Neuron (in vitro differentiated cells): ENCODE measurements at regions not wholly inside any gene's neighbourhood (a gene's known extent, or its start where the extent isn't known, plus 50 kb on each side); places are given as distances from the start of the nearest gene placed in this dataset.
"Not testable (repeated sequence)": the region's sequence is repeated elsewhere in the genome, so short reads cannot be mapped to it uniquely, and the experiment has no call there.

Experiments used
- H2AFZ ChIP-seq: one replicate; pipeline ENCODE4 v1.6.1; 2013; ENCODE audit warnings: low read depth, mild to moderate bottlenecking, inconsistent platforms, low read length, moderate library complexity
- H3K27me3 ChIP-seq: one replicate; pipeline ENCODE4 v1.6.1; 2013; ENCODE audit warnings: low read length; ENCODE audit not compliant: insufficient read depth
- H3K36me3 ChIP-seq: one replicate; pipeline ENCODE4 v1.6.1; 2013; ENCODE audit warnings: low read length; ENCODE audit not compliant: insufficient read depth
- H3K4me1 ChIP-seq: one replicate; pipeline ENCODE4 v1.6.1; 2013; ENCODE audit warnings: low read length; ENCODE audit not compliant: insufficient read depth
- H3K4me3 ChIP-seq: 2 replicates; pipeline ENCODE4 v1.5.1; 2013; ENCODE audit warnings: mild to moderate bottlenecking, low read length, moderate library complexity
- H3K9me3 ChIP-seq: one replicate; pipeline ENCODE4 v1.6.1; 2013; ENCODE audit warnings: low read length

DNA sequence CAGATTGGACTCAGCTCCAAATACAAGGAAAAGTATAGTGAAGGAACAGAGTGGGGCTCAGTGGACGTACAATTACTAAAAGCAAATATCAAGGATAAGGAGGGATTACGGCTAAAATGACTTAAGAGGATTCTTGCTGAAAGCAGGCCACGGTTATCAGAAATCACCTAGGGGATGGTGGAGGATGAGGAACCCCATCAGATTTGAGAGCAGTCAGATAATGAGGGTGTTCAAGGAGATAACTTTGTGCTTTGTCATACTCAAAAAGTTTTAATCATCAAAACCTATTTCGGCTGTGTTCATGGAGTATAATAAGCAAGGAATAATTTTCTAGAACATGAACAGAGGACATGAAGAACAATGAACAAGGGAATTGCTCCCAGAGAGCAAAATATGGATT lies 275.8 kb downstream of the SEMA3D start:
- no peak overlapping the region for H2AFZ ChIP-seq
- H3K9me3 ChIP-seq: no peaks in the 10 kb centered on the region
- no peaks in the 10 kb centered on the region for H3K27me3 ChIP-seq
- H3K4me1 ChIP-seq: peaks cover under 1% of the 10 kb centered on the region
- H3K36me3 ChIP-seq: no peaks in the 10 kb centered on the region
- H3K4me3 ChIP-seq: no peak overlapping the region

DNA sequence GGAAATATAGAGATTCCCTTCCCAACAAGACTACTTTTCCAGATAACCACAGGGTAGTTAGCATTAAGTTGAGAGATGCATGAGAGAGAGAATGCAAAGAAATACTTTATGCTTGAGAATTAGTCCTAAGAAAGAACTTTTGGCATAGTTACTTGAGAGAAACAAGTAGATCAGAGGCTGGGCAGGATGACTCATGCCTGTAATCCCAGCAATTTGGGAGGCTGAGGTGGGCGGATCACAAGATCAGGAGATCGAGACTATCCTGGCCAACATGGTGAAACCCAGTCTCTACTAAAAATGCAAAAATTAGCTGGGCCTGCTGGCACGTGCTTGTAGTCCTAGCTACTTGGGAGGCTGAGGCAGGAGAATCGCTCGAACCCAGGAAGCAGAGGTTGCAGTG lies 276.5 kb downstream of the SEMA3D start:
- H3K36me3 ChIP-seq, H3K4me3 ChIP-seq, H3K9me3 ChIP-seq, H2AFZ ChIP-seq, H3K27me3 ChIP-seq, H3K4me1 ChIP-seq: not testable (repeated sequence)

DNA sequence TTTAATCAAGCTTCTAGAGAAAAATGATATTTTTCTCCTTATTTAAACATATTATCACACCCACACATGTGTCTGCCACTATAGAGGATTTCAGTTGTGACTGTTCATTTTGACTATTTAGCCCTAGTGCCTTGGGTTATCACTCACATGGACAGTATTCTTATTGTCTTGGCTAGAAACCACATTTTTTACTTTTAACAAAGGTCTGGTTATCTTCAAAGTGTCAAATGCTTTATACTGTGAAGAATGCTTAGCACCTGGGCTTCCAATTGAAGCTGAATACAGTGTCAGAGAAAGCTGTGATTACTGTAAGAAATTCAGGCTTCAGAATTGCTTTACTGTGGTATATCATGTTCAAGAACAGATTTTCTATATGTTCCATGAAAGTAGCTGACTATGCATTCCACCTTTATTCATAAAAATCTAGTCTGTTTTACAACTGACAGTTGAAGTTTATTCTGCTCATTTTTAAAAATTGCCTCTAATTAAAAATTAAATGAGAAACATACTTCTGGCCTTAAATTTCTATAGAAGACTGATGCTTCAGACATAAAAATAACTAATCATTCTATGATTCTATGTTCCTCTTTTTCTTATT lies 278.6 kb downstream of the SEMA3D start:
- Histone ChIP-seq H3K36me3 (no peaks in the 10 kb centered on the region), H2AFZ (peak overlapping the region; percentile 26), H3K27me3 (no peaks in the 10 kb centered on the region), H3K9me3 (no peaks in the 10 kb centered on the region), H3K4me3 (no peak overlapping the region), H3K4me1 (no peaks in the 10 kb centered on the region)

DNA sequence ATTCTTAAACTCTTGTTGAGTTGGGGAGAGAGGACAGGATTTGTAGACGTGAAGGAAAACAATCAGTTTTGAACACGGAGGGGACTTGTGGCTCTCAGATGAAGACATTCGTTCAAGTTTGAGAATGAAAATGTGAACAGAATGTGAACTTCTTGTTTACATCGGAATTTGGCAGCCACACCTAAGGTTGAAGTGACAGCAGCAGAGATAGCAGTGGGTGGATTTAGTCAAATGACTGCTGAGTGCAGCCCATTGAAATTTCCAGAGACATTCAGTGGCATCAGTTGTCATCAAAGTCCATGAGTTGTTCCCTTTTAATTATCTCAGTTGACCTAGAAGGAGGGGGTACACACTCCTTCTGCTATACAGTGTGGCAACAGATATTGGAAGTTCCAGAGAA lies 280.0 kb downstream of the SEMA3D start:
- H3K36me3 ChIP-seq: no peaks in the 10 kb centered on the region
- no peak overlapping the region for H2AFZ ChIP-seq
- H3K9me3 ChIP-seq: no peaks in the 10 kb centered on the region
- no peaks in the 10 kb centered on the region for H3K4me1 ChIP-seq
- H3K4me3 ChIP-seq: no peak overlapping the region
- H3K27me3 ChIP-seq: no peaks in the 10 kb centered on the region

DNA sequence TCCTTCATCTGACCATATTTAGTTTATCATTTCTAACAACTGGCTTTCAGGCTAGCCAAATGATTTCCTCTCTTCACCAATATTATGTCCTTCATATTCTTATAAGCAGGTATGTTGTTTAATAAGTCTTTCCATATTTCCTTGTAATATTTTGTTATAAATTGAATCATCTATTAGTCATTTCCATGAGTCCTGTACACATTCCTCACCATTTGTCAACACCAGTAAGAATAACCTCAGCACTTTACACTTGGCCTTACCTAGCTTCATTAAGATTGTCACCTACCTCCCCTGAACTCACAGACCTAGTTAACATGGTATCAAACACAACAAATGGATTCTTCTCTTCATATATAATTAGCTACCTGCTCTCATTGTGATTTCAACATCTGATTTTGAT lies 282.3 kb downstream of the SEMA3D start:
- Histone ChIP-seq H3K9me3 (no peaks in the 10 kb centered on the region), H3K4me3 (no peak overlapping the region), H2AFZ (no peak overlapping the region), H3K4me1 (no peaks in the 10 kb centered on the region), H3K36me3 (no peaks in the 10 kb centered on the region), H3K27me3 (no peaks in the 10 kb centered on the region)

DNA sequence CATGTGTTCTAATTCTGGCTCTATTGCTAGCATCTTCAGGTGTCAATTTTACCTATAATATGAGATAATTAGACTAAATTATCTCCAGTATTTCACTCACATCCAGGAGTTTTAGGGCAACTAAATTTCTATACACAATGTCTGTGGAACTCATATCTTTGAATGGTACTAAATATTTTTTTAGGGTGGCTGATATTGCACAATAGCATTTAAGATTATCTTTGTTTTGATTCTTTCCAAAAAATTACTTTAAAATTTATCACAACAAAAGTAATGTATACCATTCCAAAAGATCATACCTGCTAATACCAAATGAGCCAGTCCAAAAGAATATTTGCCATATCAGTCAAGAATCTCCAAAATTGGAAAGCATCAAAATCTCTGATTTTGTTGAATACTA lies 285.5 kb downstream of the SEMA3D start:
- H3K9me3 ChIP-seq: no peaks in the 10 kb centered on the region
- H3K27me3 ChIP-seq: no peaks in the 10 kb centered on the region
- no peaks in the 10 kb centered on the region for H3K4me1 ChIP-seq
- H2AFZ ChIP-seq: no peak overlapping the region
- no peak overlapping the region for H3K4me3 ChIP-seq
- H3K36me3 ChIP-seq: no peaks in the 10 kb centered on the region

DNA sequence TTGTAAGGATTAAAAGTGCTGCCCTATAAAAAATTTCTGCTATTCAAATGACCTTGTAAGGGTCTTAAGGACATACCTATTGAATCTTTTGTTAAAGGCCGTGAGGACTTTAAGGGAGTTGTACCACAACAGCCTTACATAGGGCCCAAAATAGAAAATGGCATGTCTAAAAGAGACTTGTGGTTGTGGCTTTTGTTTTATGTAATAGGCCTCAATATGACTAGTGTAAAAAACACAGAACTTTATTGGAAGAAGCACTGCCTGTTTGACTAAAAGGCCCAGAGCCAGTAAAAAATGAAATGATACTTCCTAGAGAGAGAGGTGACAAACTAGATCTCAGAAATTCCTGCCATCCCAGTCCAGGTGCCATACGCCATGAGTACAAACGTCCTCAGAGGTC lies 286.6 kb downstream of the SEMA3D start:
- no peaks in the 10 kb centered on the region for H3K4me1 ChIP-seq
- H2AFZ ChIP-seq: no peak overlapping the region
- no peak overlapping the region for H3K4me3 ChIP-seq
- no peaks in the 10 kb centered on the region for H3K36me3 ChIP-seq
- no peaks in the 10 kb centered on the region for H3K9me3 ChIP-seq
- H3K27me3 ChIP-seq: no peaks in the 10 kb centered on the region

DNA sequence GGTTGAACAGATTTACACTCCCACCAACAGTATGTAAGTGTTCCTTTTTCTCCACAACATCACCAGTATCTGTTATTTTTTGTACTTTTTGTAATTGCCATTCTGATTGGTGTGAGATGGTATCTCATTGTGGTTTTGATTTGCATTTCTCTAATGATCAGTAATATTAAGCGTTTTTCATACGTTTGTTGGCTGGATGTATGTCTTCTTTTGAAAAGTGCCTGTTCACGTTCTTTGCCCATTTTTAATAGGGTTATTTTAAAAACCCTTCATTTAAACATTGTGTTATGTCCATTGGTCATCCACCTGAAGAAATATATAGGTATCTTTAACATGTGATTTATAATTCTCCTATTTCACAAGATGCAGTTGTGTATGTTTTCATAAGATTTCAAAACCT lies 291.3 kb downstream of the SEMA3D start:
- no peaks in the 10 kb centered on the region for H3K36me3 ChIP-seq
- H2AFZ ChIP-seq: no peak overlapping the region
- H3K27me3 ChIP-seq: no peaks in the 10 kb centered on the region
- H3K4me1 ChIP-seq: no peaks in the 10 kb centered on the region
- no peaks in the 10 kb centered on the region for H3K9me3 ChIP-seq
- no peak overlapping the region for H3K4me3 ChIP-seq

DNA sequence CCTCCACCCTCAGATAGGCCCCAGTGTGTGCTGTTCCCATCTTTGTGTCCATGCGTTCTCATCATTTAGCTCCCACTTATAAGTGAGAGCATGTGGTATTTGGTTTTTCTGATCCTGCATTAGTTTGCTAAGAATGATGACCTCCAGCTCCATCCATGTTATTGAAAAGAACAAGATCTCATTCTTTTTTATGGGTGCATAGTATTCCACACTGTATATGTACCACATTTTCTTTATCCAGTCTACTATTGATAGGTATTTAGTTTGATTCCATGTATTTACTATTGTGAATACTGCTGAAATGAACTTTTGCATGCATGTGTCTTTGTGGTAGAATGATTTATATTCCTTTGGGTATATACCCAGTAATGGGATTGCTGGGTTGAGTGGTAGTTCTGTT lies 303.3 kb downstream of the SEMA3D start:
- H3K36me3 ChIP-seq, H2AFZ ChIP-seq, H3K9me3 ChIP-seq, H3K4me3 ChIP-seq, H3K27me3 ChIP-seq, H3K4me1 ChIP-seq: not testable (repeated sequence)

DNA sequence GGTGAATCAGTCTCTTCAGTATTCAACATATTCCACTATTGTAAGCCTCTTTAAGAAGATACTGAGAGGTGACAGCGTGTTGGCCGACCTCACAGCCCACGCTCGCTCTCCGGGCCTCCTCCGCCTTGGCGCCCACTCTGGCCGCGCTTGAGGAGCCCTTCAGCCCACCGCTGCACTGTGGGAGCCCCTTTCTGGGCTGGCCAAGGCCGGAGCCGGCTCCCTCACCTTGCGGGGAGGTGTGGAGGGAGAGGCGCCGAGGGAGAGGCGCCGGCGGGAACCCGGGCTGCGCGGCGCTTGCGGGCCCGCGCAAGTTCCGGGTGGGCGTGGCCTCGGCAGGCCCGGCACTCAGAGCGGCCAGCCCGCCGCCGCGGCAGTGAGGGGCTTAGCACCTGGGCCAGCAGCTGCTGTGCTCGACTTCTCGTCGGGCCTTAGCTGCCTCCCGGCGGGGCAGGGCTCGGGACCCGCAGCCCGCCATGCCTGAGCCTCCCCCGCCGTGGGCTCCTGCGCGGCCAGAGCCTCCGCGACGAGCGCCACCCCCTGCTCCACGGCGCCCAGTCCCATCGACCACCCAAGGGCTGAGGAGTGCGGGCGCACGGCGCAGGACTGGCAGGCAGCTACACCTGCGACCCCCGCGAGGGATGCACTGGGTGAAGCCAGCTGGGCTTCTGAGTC lies 306.4 kb downstream of the SEMA3D start:
- H2AFZ ChIP-seq, H3K4me3 ChIP-seq, H3K27me3 ChIP-seq, H3K4me1 ChIP-seq, H3K36me3 ChIP-seq, H3K9me3 ChIP-seq: not testable (repeated sequence)

DNA sequence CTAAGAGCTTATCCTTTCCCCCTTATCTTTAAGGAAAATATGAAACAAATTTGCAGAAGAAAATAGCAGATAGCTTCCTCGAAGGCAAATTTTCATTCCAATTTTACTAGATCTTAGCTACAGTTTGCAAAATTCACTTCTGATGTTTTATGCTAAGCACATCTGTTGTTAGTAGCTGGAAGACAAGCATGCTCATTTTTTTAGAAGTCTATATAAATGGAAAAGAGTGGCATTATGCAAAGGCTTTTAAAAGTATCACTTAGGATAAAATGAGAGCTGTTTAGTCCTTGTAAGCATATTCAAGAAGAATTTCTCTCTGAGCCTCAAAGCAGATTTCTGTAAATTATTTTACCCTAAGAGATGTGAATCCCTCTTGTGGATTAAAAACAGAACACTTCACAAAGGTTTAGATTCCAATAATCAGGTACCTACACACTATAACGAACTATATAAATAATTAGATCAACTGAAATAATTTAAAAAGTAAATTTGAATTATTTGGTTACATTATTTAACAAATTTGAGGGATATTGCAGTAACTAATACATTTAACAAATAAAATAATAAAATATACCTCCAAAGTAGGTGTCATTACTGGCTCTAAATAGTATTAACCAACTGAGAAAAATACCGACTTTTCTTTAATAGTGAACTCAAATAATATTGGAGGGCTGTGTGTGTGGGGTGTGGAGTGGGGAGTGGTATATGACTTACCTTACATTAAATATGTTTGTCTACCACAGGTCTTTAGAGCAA lies 307.1 kb downstream of the SEMA3D start:
- H3K9me3 ChIP-seq: no peaks in the 10 kb centered on the region
- no peaks in the 10 kb centered on the region for H3K27me3 ChIP-seq
- no peaks in the 10 kb centered on the region for H3K4me1 ChIP-seq
- H3K4me3 ChIP-seq: no peak overlapping the region
- H3K36me3 ChIP-seq: no peaks in the 10 kb centered on the region
- H2AFZ ChIP-seq: no peak overlapping the region

DNA sequence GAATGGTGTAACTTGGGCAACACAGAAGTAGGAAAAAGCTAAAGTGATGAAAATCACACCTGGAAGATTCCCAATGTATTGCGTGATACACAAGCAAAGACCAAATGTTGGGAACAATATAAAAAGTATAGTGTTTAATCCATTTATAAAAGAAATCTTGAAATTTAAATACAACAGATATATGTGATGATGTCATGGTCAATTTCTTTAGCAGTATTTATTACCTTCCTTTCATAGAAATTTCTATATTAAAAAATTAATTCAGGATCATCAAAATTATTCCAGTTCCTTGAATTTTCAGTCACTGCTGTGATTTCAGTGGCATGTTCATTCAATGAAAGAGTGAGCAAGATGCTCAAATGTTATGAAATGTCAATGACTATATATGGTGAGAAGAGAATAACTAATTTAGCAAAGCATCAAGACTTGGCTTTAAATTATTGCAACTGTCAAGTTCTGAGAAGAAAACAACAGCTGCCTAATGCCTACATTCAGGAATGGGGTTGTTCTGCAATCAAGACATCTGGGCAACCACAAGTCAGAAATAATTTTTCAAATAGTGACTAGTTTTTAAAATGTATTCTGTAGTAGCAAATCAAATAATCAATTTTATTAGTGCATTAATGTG lies 308.8 kb downstream of the SEMA3D start:
- H3K9me3 ChIP-seq: no peaks in the 10 kb centered on the region
- H3K4me1 ChIP-seq: no peaks in the 10 kb centered on the region
- no peak overlapping the region for H2AFZ ChIP-seq
- no peaks in the 10 kb centered on the region for H3K36me3 ChIP-seq
- H3K4me3 ChIP-seq: no peak overlapping the region
- H3K27me3 ChIP-seq: no peaks in the 10 kb centered on the region

DNA sequence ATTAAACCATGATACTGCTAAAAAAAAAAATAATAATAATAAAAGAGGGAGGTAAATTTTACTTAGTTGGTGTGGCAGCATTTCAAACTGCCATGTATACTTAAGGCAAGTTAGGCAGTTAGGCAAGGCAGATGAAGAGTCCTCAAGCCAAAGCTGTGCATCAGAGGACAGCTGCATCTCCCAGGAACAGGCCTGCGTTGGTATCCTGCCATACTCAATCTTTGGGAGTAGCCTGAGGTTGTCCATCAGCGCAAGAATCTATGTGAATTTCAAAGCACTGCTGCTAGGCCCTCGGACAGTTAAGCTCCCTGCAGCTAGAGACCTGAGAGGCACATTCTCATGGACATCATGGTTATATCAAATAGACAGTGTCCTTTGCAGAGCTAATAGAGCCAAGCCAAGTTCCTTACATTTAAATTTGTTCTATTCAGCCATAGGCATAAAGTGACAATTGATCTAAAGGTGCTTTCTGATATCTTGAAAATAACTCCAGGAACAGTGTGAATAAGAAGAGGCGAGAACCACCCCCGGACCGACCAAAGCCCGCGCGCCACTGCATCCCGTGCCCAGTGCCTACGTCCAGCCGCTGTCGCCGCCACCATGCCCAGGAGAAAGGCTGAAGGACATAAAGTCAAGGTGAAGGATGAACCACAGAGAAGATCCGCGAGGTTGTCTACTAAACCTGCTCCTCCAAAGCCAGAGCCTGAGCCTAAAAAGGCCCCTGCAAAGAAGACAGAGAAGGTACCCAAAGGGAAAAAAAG lies 310.6 kb downstream of the SEMA3D start:
- Histone ChIP-seq H3K36me3 (no peaks in the 10 kb centered on the region), H3K9me3 (no peaks in the 10 kb centered on the region), H2AFZ (no peak overlapping the region), H3K27me3 (no peaks in the 10 kb centered on the region), H3K4me3 (no peak overlapping the region), H3K4me1 (no peaks in the 10 kb centered on the region)
